K562 (cell line): ENCODE measurements at regions not wholly inside any gene's neighbourhood (a gene's known extent, or its start where the extent isn't known, plus 50 kb on each side); places are given as distances from the start of the nearest gene placed in this dataset.

Experiments used
- ATAC-seq: fragments of 200-7000 bp; cut with Tn5 transposase; 3 replicates; pipeline ENCODE4 v1.9.1; 2020; ENCODE audit warnings: moderate library complexity
- BruUV-seq: library from RNA; stranded (reverse); fragments of 400-500 nt; replicated peaks from 2 replicates; lab custom pipeline; 2021; lab: Mats Ljungman, UMichigan
- CTCF ChIA-PET: fragments of 300-600 bp; formaldehyde crosslinking; extraction: SDS; loops from one replicate; lab custom pipeline; 2021; ENCODE audit warnings: low intra/inter-chr PET ratio; lab: Yijun Ruan, JAX
- POLR2A ChIA-PET: fragments of 300-600, 350-650 bp; sonication (Branson Sonifier 250); formaldehyde crosslinking; extraction: SDS; loops from one replicate; lab custom pipeline; 2021; ENCODE audit warnings: antibody characterized with exemption, inconsistent platforms; lab: Yijun Ruan, JAX
- DNase-seq, 4 experiments: peaks; one replicate each; pipeline versions ENCODE4 v3.0.0 to v3.0.0-alpha.2; 2011 to 2018; ENCODE audit warnings: low spot score in 3 of 4, mixed read lengths in 3 of 4; ENCODE audit errors: extremely low read depth in 1 of 4
- FAIRE-seq: peaks from 2 replicates; lab custom pipeline; 2011; peaks lifted over from hg19 to GRCh38; lab: Jason Lieb, UNC
- H2AFZ ChIP-seq: 2 replicates; pipeline ENCODE4 v1.6.0; 2011; ENCODE audit warnings: low read depth, low read length, control low read depth, inconsistent platforms
- H3K27ac ChIP-seq: fragments of 200-600 bp; 3 replicates; pipeline ENCODE4 v1.8.0; 2011; ENCODE audit warnings: low read depth, mild to moderate bottlenecking, control low read depth, inconsistent platforms, low read length, moderate library complexity, mixed read lengths; ENCODE audit errors: extremely low read depth
- H3K27me3 ChIP-seq, 2 experiments: fragments of 300-600 bp in 1 of 2; 2 replicates in 1 of 2; 3 replicates in 1 of 2; pipeline versions ENCODE4 v1.6.0 to v1.8.0; 2011; ENCODE audit warnings: inconsistent platforms in 2 of 2, low read length in 2 of 2, mild to moderate bottlenecking in 1 of 2, mixed read lengths in 1 of 2, moderate library complexity in 1 of 2; ENCODE audit not compliant: control insufficient read depth in 2 of 2, insufficient read depth in 2 of 2
- H3K36me3 ChIP-seq: fragments of 300-600 bp; 3 replicates; pipeline ENCODE4 v1.8.0; 2011; ENCODE audit warnings: mild to moderate bottlenecking, low read length, inconsistent platforms; ENCODE audit not compliant: control insufficient read depth, insufficient read depth
- H3K4me1 ChIP-seq, 2 experiments: fragments of 200-600 bp in 1 of 2; replicated peaks in 1 of 2; 2 replicates in 1 of 2; 3 replicates in 1 of 2; pipeline versions ENCODE4 v1.5.1 to v1.8.0; 2011; ENCODE audit warnings: inconsistent platforms in 2 of 2, low read length in 2 of 2, mild to moderate bottlenecking in 1 of 2, mixed read lengths in 1 of 2, moderate library complexity in 1 of 2; ENCODE audit not compliant: control insufficient read depth in 2 of 2, insufficient read depth in 2 of 2
- H3K4me2 ChIP-seq: 2 replicates; pipeline ENCODE4 v1.6.1; 2011; ENCODE audit warnings: low read length, control low read depth, inconsistent platforms, mixed read lengths; ENCODE audit not compliant: insufficient read depth
- H3K4me3 ChIP-seq: fragments of 200-600 bp; sonication (generic), shearing (Covaris generic); 2 replicates; pipeline ENCODE4 v1.5.1; 2016; ENCODE audit warnings: control low read depth, inconsistent platforms
- H3K79me2 ChIP-seq: fragments of 200-600 bp; 3 replicates; pipeline ENCODE4 v1.8.0; 2011; ENCODE audit warnings: low read length, inconsistent platforms; ENCODE audit not compliant: control insufficient read depth, insufficient read depth
- H3K9ac ChIP-seq, 2 experiments: 2 replicates each; pipeline versions ENCODE4 v1.6.0 to v1.6.1; 2011; ENCODE audit warnings: low read depth in 2 of 2, low read length in 2 of 2, control low read depth in 1 of 2, inconsistent platforms in 1 of 2, mild to moderate bottlenecking in 1 of 2, mixed read lengths in 1 of 2; ENCODE audit not compliant: insufficient read depth in 1 of 2
- H3K9me1 ChIP-seq: one replicate; pipeline ENCODE4 v1.6.0; 2011; ENCODE audit warnings: inconsistent platforms, mild to moderate bottlenecking, low read length, moderate library complexity; ENCODE audit not compliant: control insufficient read depth, insufficient read depth
- H3K9me3 ChIP-seq: replicated peaks from 2 replicates; pipeline ENCODE4 v1.5.1; 2011; ENCODE audit warnings: low read depth, low read length, inconsistent platforms; ENCODE audit not compliant: control insufficient read depth, insufficient read depth
- H4K20me1 ChIP-seq: replicated peaks from 2 replicates; pipeline ENCODE4 v1.6.1; 2011; ENCODE audit warnings: low read length, inconsistent platforms, mixed read lengths; ENCODE audit not compliant: control insufficient read depth, insufficient read depth
- ATF1 ChIP-seq, 2 experiments: fragments of 450-650 bp in 1 of 2; IDR thresholded peaks; 2 replicates each; pipeline ENCODE4 v1.6.1; 2016; ENCODE audit warnings: missing compliant biosample characterization in 1 of 2, missing genetic modification characterization in 1 of 2
- EWSR1 ChIP-seq: fragments of 450-650 bp; IDR thresholded peaks from 2 replicates; pipeline ENCODE4 v1.6.1; 2018; ENCODE audit warnings: borderline replicate concordance, mild to moderate bottlenecking, low read depth, moderate library complexity; ENCODE audit not compliant: partially characterized antibody
- HCFC1 ChIP-seq: IDR thresholded peaks from 2 replicates; pipeline ENCODE4 v1.6.1; 2012; ENCODE audit warnings: low read depth, low read length, improper control_type of control experiment
- HDAC2 ChIP-seq: fragments of 450-650 bp; IDR thresholded peaks from 2 replicates; pipeline ENCODE4 v1.6.1; 2016; ENCODE audit warnings: mild to moderate bottlenecking
- HSF4 ChIP-seq: fragments of 250-450 bp; sonication (Bioruptor Pico); IDR thresholded peaks from 2 replicates; pipeline ENCODE4 v2.1.2; 2022; ENCODE audit warnings: mild to moderate bottlenecking, moderate library complexity, borderline replicate concordance
- RFX1 ChIP-seq: fragments of 450-650 bp; IDR thresholded peaks from 2 replicates; pipeline ENCODE4 v1.6.1; 2016; ENCODE audit warnings: mild to moderate bottlenecking, moderate library complexity
- SREBF2 ChIP-seq: sonication (generic); formaldehyde crosslinking; IDR thresholded peaks from 2 replicates; pipeline ENCODE4 v1.4.0; 2020; ENCODE audit warnings: mild to moderate bottlenecking, missing genetic modification reagents
- STAG1 ChIP-seq: sonication (generic); formaldehyde crosslinking; IDR thresholded peaks from 2 replicates; pipeline ENCODE4 v1.5.0; 2020; ENCODE audit warnings: missing genetic modification reagents, borderline replicate concordance
- ZNF584 ChIP-seq: fragments of 200-800 bp; sonication (Bioruptor generic); IDR thresholded peaks from 2 replicates; pipeline ENCODE4 v1.6.1; 2016; ENCODE audit warnings: low read depth, mild to moderate bottlenecking, missing genetic modification characterization, missing compliant biosample characterization
- ZNF699 ChIP-seq: fragments of 250-450 bp; sonication (Bioruptor Pico); IDR thresholded peaks from 2 replicates; pipeline ENCODE4 v1.8.0; 2021; ENCODE audit warnings: mild to moderate bottlenecking, moderate library complexity; ENCODE audit not compliant: insufficient replicate concordance
- WGBS: fragments of 100-300 bp; shearing (Covaris generic); methylation state at CpG from one replicate; pipeline ENCODE4 v1.1.6; 2016; ENCODE audit warnings: low coverage, mixed read lengths; ENCODE audit not compliant: insufficient coverage; ENCODE audit errors: missing lambda C conversion rate; 5-methylcytosine and 5-hydroxymethylcytosine counted together
- in situ Hi-C: fragments of 300-500 bp; cut with MboI; formaldehyde crosslinking; loops from 4 replicates; pipeline ENCODE4 v1.15.0; 2018; ENCODE audit warnings: inconsistent platforms, mixed read lengths
- intact Hi-C: fragments of 100-400 bp; cut with micrococcal nuclease; formaldehyde crosslinking; loops from 2 replicates; pipeline ENCODE4 v1.14.2; 2022
- TF ChIP-seq, protein P1 (sequence below): fragments of 200-400 bp; formaldehyde crosslinking; IDR thresholded peaks from 2 replicates; pipeline ENCODE4 v1.6.1; 2017; ENCODE audit warnings: mild to moderate bottlenecking, low read depth, low read length, moderate library complexity

DNA sequence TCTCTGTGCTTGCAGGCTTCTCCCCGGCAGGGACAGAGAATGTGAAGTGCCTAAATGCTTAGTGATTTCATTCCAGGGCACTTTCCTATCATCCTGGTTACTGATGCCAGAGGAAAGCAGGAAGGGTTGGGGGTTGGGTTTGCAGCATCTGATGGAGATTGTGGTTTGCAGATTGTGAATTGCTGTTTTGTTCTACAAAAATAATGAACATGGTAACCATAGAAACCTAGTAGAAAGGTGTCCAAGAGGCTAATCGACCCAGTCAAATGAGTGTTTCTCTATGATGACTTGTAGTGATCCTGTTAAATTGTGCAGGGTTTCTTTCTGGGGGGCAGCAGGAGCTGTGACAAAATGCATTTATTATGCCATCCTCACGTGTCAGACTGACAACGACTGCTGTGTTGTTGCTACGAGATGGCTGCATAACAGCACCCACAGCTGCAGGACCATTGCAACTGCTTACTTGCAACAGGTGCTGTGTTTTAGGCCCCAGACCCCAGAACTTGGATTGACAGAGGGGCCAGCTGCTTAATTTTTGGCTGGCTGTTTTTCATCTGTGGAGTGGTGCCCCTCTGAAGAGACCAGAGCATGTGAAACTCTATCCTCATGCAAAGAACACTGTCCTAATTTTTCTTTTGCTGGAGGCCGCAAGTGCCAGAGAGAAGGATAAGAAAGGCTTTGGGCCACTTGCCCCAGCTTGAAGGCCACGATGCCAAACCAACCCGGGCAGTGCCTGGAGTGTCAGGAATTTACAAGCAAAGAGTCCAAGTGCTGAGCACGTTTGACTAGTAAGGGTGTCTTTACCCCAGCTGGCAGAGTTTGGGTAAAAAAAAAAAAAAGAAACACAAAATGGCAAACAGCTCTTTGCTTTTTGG, 397.8 kb downstream of the GADD45G start:
- no TSS peak for BruUV-seq
- Histone ChIP-seq H3K36me3 (no peaks in the 10 kb centered on the region), H3K9me1 (no peaks in the 10 kb centered on the region), H3K4me1 (no peaks in the 10 kb centered on the region), H3K9ac (no peak overlapping the region), H3K4me2 (no peak overlapping the region), H4K20me1 (no peaks in the 10 kb centered on the region), H3K9me3 (no peaks in the 10 kb centered on the region), H2AFZ (no peak overlapping the region), H3K27ac (no peak overlapping the region), H3K4me3 (no peak overlapping the region), H3K27me3 (no peaks in the 10 kb centered on the region; a peak in 1 of 5 replicates), H3K79me2 (no peaks in the 10 kb centered on the region)
- DNase-seq (no peak), FAIRE-seq (no peak), ATAC-seq (no peak)
- ChIA-PET CTCF (no interaction called here), POLR2A (interaction anchor here (1.0 kb wide), 1 partner anchor 45 kb away, joined by 3 read pairs; no protein-coding TSS in a partner anchor)
- intact Hi-C loops (no loop called here), in situ Hi-C loops (no loop called here)
- WGBS, result 0% methylated on average over 6 of the region's 9 CpGs
- no peak for TF ChIP-seq ZNF584 (CRISPR knock-in tag)
- no peak for TF ChIP-seq EWSR1
- peak; percentile 9; the same call in 1 of the 2 replicates for TF ChIP-seq RFX1

DNA sequence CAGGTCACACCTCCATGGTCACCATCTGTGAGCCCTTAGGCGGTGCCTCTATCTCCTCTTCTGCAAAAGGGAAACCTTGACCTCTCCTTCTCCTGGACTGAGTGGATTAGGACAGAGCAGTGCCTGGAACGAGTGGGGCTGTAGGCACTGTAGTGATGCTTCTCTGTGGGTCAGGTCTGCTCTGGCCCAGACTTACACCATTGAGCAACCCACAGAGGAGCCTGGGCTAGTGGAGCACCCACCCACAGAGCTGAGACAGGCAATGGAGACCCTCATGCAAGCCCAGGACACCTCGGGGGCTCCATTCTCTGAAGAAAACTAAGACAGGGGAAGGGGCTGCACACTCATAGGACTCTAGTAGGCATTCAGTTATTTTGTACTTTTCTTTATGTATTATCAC, 400.6 kb downstream of the GADD45G start:
- H4K20me1 ChIP-seq, result no peaks in the 10 kb centered on the region
- 0% methylated on average over 3 of the region's 3 CpGs for WGBS
- BruUV-seq, result no TSS peak
- DNase-seq (no peak), FAIRE-seq (no peak), ATAC-seq (no peak)
- ChIA-PET POLR2A (no interaction called here), CTCF (interaction anchor here (0.5 kb wide), 1 partner anchor 725 kb away, joined by 3 read pairs; no protein-coding TSS in a partner anchor)
- in situ Hi-C loops (no loop called here), intact Hi-C loops (no loop called here)
- no peak overlapping the region for H3K4me2 ChIP-seq
- H2AFZ ChIP-seq, result no peak overlapping the region
- H3K79me2 ChIP-seq, result no peaks in the 10 kb centered on the region
- H3K36me3 ChIP-seq, result no peaks in the 10 kb centered on the region
- no peaks in the 10 kb centered on the region for H3K9me1 ChIP-seq
- H3K4me1 ChIP-seq, result no peaks in the 10 kb centered on the region
- no peak overlapping the region for H3K9ac ChIP-seq
- H3K4me3 ChIP-seq, result no peak overlapping the region
- no peaks in the 10 kb centered on the region for H3K9me3 ChIP-seq
- H3K27ac ChIP-seq, result no peak overlapping the region
- no peaks in the 10 kb centered on the region; a peak in 1 of 5 replicates for H3K27me3 ChIP-seq
- TF ChIP-seq HSF4 (no peak), STAG1 (CRISPR knock-in tag) (no peak), RFX1 (no peak), SREBF2 (CRISPR knock-in tag) (no peak), HCFC1 (no peak), HDAC2 (no peak), ATF1 (CRISPR knock-in tag; IDR thresholded peaks at IDR 0.05) (no peak), ATF1 (tag; IDR thresholded peaks at IDR 0.05) (no peak), ZNF699 (CRISPR knock-in tag) (no peak)
- TF ChIP-seq, protein P1, sequence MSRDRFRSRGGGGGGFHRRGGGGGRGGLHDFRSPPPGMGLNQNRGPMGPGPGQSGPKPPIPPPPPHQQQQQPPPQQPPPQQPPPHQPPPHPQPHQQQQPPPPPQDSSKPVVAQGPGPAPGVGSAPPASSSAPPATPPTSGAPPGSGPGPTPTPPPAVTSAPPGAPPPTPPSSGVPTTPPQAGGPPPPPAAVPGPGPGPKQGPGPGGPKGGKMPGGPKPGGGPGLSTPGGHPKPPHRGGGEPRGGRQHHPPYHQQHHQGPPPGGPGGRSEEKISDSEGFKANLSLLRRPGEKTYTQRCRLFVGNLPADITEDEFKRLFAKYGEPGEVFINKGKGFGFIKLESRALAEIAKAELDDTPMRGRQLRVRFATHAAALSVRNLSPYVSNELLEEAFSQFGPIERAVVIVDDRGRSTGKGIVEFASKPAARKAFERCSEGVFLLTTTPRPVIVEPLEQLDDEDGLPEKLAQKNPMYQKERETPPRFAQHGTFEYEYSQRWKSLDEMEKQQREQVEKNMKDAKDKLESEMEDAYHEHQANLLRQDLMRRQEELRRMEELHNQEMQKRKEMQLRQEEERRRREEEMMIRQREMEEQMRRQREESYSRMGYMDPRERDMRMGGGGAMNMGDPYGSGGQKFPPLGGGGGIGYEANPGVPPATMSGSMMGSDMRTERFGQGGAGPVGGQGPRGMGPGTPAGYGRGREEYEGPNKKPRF, result no peak
